ENCODE measurements at regions not wholly inside any gene's neighbourhood (a gene's known extent, or its start where the extent isn't known, plus 50 kb on each side); places are given as distances from the start of the nearest gene placed in this dataset.
"Not testable (repeated sequence)": the region's sequence is repeated elsewhere in the genome, so short reads cannot be mapped to it uniquely, and the experiment has no call there.

- no peak for DNase-seq
Observed at GRCh38 chr7:70846208-70846607, 285.7 kb upstream of the GALNT17 start.

DNA sequence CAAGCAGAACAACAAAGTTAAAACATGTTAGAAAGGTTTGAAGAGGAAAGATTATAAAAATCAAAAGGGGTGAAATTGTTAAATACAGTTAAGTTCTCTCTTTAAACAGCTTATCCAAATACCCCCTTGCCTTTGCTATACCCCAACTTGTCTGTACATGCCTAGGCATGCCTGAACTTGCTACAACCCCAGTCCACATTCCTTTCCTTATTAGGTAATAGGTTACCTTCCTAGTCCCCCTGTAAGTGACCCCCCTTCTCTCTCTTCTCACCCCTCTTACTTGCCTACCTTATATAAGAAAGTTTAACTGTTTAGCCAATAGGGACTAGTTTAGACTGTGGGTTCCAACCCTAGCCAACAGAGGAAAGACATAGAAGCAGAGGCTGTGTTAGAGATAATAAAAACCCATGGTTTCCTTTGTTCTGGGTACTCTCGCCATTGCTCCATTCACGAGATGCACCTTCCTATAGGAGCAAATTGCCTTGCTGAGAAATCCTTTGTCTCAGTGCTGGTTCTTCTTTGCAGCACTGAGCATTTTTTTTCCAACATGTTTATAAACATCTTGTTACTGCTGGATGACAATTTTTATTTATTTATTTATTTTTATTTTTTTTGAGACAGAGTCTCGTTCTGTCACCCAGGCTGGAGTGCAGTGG lies 282.2 kb upstream of the GALNT17 start:
- DNase-seq = no peak

GRCh38 chr7:70855373-70855772 lies 276.6 kb upstream of the GALNT17 start:
- DNase-seq = no peak

- DNase-seq = peak; percentile 85
Observed at GRCh38 chr7:70856901-70857630, 274.9 kb upstream of the GALNT17 start.

- DNase-seq = no peak
Observed at GRCh38 chr7:70857793-70858545, 274.0 kb upstream of the GALNT17 start.

DNA sequence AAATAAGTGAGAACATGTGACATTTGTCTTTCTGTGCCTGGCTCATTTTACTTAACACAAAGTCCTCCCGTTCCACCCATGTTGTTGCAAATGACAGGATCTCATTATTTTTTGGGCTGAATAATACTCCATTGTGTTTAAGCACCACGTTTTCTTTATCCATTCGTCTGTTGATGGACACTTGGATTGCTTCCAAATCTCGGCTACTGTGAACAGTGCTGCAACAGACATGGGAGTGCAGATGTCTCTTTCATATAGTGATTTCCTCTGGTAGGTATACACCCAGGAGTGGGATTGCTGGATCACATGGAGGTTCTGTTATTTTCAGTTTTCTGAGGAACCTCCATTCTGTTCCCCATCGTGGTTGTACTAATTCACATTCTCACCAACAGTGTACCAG lies 264.4 kb upstream of the GALNT17 start:
- DNase-seq = no peak

- no peak for DNase-seq
Observed at GRCh38 chr7:70870349-70870748, 261.6 kb upstream of the GALNT17 start.

DNA sequence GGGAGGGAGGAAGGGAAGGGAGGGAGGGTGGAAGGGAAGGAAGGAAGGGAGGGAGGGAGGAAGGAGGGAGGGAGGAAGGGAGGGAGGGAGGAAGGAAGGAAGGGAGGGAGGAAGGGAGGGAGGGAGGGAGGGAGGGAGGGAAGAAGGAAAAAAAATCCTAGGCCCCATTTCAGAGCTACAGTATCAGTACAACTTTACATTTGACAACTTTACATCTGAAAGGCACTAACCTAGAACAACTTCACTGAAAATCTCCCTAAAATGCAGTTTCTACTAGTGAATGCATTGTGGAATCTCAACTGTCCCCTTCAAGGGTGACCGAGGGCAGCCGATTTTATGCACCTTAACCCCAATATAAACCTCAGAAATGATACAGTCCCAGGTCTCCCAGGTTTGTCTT lies 259.8 kb upstream of the GALNT17 start:
- no peak for DNase-seq

GRCh38 chr7:70881167-70881847 lies 250.6 kb upstream of the GALNT17 start:
- DNase-seq = no peak

DNA sequence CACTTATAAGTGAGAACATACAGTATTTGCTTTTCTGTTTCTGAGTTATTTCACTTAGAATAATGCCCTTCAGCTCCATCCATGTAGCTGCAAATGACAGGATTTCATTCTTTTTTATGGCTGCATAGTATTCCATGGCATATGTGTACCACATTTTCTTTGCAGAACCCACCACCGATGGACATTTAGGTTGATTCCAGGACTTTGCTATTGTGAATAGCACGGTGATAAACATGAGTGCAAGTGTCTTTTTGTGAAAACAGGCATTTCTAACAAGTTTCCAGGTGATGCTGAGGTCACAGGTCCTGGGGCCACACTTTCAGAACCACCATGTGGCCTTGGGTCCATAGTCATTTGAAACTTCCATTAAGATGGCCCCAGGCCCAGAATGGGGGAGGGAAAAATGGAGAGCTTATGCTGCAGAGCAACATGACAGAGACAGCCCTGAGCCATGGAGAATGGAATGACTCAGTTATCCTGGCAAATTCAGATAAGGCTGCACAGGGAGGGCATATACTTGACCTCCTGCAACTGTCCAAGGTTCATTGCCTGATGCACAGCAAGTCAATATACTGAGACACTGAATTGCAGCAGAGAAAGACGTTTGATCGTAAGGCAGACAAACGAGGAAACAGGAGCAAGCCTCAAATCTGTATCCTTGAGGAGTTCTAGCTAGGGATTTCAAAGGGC lies 248.0 kb upstream of the GALNT17 start:
- DNase-seq = no peak

DNA sequence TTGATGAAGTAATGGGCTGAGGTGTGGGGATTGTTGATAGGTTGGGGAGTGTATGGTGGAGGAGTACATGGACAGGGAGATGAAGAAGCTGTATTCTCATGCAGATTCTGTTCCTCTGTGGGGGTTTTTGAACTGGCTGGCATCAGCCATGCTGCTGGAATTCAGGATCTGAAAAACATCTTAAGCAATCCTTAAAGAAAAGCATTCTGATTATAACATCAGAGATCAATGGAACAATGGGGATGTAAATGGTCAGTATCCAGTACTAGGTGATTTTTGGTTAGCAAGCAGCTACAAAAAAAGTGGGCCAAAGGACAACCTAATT lies 247.5 kb upstream of the GALNT17 start:
- DNase-seq = no peak

DNA sequence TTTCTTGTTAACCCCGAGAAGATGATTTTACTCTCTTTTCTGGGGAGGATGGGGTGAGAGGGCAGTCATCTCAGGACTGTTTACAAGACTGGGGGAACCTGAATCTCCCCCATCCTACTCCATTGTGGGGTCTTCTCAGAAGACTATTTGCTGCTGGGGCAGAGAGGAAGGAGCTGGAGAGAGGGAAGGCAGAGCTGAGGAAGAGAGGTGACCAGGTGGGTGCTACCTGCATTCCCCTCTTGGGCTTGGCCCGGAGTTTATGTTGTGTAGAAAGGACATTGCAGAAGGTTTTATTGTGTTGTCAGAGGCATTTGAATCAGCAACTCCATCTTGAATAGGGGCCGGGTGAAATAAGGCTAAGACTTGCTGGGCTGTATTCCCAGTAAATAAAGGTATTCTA lies 247.1 kb upstream of the GALNT17 start:
- DNase-seq = no peak

DNA sequence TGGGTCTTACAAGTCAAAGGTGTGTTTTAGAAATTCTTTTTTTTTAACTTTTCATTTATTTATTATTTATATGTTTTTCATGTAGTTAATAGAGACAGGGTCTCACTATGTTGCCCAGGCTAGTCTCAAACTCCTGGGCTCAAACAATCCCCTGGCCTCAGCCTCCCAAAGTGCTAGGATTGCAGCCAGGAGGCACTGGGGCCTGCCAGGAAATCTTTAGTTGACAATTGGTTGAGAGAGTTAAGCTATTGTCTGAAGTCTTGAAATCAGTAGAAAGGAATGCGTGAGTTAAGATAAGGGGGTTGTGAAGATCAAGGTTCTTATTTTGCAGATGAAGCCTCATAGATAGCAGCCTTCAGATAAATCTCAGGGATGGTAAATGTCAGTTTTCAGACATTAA lies 245.4 kb upstream of the GALNT17 start:
- no peak for DNase-seq

GRCh38 chr7:70887186-70887585 lies 244.8 kb upstream of the GALNT17 start:
- no peak for DNase-seq

DNA sequence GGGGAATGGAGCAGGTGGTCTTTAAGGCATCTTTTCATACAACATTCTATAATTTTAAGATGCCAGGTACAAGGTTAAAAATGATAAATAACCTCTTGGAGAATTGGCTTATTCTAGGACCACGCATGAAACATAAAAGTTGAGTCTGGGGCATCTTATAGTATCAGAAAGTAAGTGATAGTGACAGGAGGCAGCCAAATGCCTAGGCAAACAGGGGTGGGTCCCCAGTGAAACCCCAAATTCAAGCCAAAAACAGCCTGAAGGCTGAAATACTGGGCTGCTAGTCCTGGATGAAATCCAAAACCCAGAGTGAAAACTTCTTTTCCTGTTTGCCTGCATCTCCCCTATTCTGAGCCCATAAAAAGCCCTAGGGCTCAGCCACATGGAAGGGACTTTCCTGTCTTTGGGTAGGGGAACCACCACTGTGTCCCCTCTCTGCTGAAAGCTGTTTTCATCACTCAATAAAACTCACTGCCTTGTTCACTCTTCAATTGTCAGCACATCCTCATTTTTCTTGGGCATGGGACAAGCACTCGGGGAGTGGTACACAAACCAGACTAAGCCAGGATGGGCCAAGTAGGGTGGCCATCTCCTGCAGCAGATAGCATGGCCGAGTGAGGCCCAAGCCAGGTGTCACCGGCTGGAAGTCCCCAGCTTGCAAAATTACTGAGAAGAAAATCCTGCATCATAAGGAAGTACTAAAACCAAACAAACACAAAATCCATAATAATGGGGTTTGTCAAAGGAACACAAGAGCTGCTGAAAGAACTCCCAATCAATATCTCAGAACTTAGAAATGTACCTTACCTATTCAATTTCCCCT lies 241.6 kb upstream of the GALNT17 start:
- DNase-seq = no peak

DNA sequence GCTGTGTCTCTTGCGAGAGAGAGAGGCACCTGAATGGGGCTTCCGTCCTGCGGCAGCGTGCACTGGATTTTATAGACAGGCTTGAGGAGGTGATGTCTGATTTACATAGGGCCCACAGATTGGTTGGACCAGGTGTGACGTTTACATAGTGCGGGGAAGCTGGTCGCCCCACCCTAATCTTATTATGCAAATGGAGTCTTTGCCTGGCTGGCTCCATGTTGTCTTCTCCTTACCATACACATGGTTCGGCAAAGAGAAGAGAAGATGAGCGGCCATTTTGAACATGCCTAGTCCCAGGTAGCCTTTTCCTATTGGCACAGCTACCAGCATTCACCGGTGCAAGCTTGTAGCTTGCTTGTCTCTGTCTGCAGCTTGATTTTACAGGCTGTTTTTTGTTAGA lies 238.5 kb upstream of the GALNT17 start:
- no peak for DNase-seq

GRCh38 chr7:70893971-70894715 lies 237.8 kb upstream of the GALNT17 start:
- no peak for DNase-seq

DNA sequence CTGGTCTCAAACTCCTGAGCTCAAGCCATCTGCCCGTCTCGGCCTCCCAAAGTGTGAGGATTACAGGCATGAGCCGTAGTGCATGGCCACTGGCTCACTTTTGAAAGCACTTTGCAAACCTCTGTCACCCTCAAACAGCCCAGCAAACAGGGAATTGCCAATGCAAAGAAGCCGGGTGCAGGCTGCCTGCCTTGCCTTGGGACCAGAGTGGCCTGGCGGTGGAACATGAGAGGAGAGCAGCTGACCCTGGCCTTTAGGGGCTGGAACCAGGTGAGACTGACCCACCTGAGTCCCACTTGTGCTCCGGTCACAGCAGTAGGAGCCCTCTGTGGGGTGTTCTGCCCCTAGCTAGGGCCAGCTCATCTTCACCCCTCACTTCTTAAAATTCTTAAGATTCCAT lies 237.1 kb upstream of the GALNT17 start:
- DNase-seq = no peak

DNA sequence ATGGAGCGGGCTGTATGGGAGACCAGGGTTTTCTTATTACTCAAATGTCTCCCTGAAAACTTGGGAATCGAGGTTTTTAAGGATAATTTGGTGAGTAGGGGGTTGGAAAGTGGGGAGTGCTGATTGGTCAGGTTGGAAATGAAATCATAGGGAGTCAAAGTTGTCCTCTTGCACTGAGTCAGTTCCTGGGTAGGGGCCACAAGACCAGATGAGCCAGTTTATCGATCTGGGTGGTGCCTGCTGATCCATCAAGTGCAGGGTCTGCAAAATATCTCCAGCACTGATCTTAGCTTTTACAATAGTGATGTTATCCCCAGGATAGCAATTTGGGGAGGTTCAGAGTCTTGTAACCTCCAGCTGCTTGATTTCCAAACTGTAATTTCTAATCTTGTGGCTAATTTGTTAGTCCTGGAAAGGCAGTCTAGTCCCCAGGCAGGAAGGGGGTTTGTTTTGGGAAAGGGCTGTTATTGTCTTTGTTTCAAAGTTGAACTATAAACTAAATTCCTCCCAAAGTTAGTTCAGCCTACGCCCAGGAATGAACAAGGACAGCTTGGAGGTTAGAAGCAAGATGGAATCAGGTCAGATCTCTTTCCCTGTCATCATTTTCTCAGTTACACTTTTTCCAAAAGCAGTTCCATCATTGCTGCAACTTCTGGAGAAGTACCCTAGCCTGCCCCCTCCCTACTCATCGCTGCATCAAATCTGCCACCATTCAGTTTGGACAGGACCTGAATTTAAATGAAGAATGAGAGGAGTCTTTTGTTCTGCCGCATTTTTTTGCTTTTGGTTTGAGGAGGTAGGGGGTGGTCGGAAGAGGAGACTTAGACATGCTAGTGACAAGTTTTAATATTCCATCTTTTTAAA lies 236.4 kb upstream of the GALNT17 start:
- DNase-seq = not testable (repeated sequence)
